Small intestine (tissue), 7 donors: ENCODE measurements at regions not wholly inside any gene's neighbourhood (a gene's known extent, or its start where the extent isn't known, plus 50 kb on each side); places are given as distances from the start of the nearest gene placed in this dataset.
"Not testable (repeated sequence)": the region's sequence is repeated elsewhere in the genome, so short reads cannot be mapped to it uniquely, and the experiment has no call there.

Source experiments
- DNase-seq, 2 donors: peaks; one replicate each; pipeline versions ENCODE4 v3.0.0 to v3.0.0-alpha.2; 2013
- FAIRE-seq: peaks from 2 replicates; lab custom pipeline; 2012; peaks lifted over from hg19 to GRCh38; lab: Jason Lieb, UNC
- H3K27ac ChIP-seq, 3 donors: one replicate each; pipeline ENCODE4 v1.5.1; 2013; ENCODE audit warnings: low read length in 2 of 3, mild to moderate bottlenecking in 2 of 3, control low read depth in 1 of 3, inconsistent platforms in 1 of 3, low read depth in 1 of 3, moderate library complexity in 1 of 3
- H3K27me3 ChIP-seq, 3 donors: one replicate each; pipeline ENCODE4 v1.6.1; 2013; ENCODE audit warnings: low read length in 3 of 3, inconsistent platforms in 1 of 3; ENCODE audit not compliant: control insufficient read depth in 3 of 3, insufficient read depth in 3 of 3
- H3K36me3 ChIP-seq, 3 donors: one replicate each; pipeline ENCODE4 v1.6.1; 2013; ENCODE audit warnings: low read length in 3 of 3, inconsistent platforms in 1 of 3, low read depth in 1 of 3, mild to moderate bottlenecking in 1 of 3, moderate library complexity in 1 of 3; ENCODE audit not compliant: control insufficient read depth in 3 of 3, insufficient read depth in 2 of 3
- H3K4me1 ChIP-seq, 3 donors: one replicate each; pipeline ENCODE4 v1.6.1; 2013; ENCODE audit warnings: low read length in 2 of 3, inconsistent platforms in 1 of 3, low read depth in 1 of 3, mild to moderate bottlenecking in 1 of 3, moderate library complexity in 1 of 3; ENCODE audit not compliant: control insufficient read depth in 3 of 3, insufficient read depth in 2 of 3
- H3K4me3 ChIP-seq, 3 donors: one replicate each; pipeline ENCODE4 v1.5.1; 2013; ENCODE audit warnings: low read length in 3 of 3, control low read depth in 1 of 3, inconsistent platforms in 1 of 3, low read depth in 1 of 3, mild to moderate bottlenecking in 1 of 3, moderate library complexity in 1 of 3
- H3K9me3 ChIP-seq, 2 donors: one replicate each; pipeline ENCODE4 v1.6.1; 2013; ENCODE audit warnings: low read depth in 1 of 2, low read length in 1 of 2; ENCODE audit not compliant: control insufficient read depth in 2 of 2, insufficient read depth in 1 of 2
- WGBS, 3 donors: extraction: QIAGEN DNeasy Blood & Tissue Kit; methylation state at CpG; one replicate each; pipeline ENCODE4 v1.1.7; 2013; 5-methylcytosine and 5-hydroxymethylcytosine counted together
- donor health status: healthy with polysubstance abuse.
- donor health status: control.
- donor health status: control.
- donor health status: Bipolar disorder and iron deficiency.
- donor health status: healthy.

DNA sequence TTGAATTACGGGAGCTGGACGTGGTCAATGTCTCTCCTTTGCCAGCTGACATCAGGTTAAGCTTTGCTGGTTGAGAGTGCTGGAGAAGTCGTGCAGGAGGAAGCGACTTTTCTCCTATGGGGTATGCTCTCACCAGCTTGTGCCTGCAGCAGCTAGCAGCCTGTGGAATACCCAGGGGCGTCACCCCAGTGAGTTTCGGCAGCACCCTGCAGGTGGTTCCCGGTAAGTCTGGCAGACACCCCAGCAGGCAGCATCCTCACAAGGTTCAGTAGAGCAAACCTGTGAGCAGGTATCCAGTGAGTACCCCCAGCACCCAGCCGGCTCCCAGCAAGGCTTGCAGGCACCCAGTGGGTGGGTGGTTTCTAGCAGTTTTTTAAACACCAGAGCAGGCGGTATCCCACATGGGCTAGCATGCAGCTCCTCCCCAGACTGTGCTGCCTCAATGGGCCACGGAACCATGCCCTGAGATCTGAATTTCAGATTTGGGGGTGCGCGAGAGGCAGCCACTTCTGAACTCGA lies 74.8 kb upstream of the SVIL start:
- H3K4me3 ChIP-seq = no peak overlapping the region
- peaks cover 0 to 4% (median 0%) of the 10 kb centered on the region in 3 donors for H3K4me1 ChIP-seq
- peaks cover 0 to 2% of the 10 kb centered on the region in 2 donors for H3K9me3 ChIP-seq
- H3K27ac ChIP-seq = no peak overlapping the region
- no peak for DNase-seq
- H3K27me3 ChIP-seq = no peaks in the 10 kb centered on the region
- 91 to 93% (median 91%) methylated on average over 13 of the region's 13 CpGs for WGBS, 3 donors
- H3K36me3 ChIP-seq = peaks cover 0 to 3% (median 0%) of the 10 kb centered on the region in 3 donors
- no peak for FAIRE-seq

DNA sequence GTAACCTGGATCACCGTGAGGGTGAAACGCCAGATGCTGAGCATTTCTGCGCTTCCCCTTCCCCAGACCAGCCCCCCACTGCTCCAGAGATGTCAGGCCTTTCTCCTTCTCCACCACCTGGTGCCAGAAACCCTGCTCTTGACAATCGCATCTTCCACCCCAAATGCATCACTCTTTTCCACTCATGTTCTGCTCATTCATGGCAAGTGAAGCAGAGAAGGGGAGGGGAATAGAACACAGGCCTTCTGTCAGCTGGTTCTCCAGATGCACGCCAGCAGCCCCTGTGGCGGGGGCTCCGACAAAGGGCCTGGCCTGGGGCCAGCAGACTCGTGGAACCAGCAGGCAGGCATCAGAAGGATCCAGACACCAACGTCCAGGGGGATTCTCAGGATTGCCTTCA lies 68.5 kb upstream of the SVIL start:
- no peak overlapping the region for H3K27ac ChIP-seq
- H3K9me3 ChIP-seq = no peaks in the 10 kb centered on the region
- DNase-seq (no peak), FAIRE-seq (no peak)
- no peaks in the 10 kb centered on the region for H3K27me3 ChIP-seq
- H3K36me3 ChIP-seq = no peaks in the 10 kb centered on the region
- WGBS, 3 donors = 63 to 78% (median 75%) methylated on average over 9 of the region's 9 CpGs
- H3K4me3 ChIP-seq = no peak overlapping the region
- H3K4me1 ChIP-seq = no peaks in the 10 kb centered on the region

DNA sequence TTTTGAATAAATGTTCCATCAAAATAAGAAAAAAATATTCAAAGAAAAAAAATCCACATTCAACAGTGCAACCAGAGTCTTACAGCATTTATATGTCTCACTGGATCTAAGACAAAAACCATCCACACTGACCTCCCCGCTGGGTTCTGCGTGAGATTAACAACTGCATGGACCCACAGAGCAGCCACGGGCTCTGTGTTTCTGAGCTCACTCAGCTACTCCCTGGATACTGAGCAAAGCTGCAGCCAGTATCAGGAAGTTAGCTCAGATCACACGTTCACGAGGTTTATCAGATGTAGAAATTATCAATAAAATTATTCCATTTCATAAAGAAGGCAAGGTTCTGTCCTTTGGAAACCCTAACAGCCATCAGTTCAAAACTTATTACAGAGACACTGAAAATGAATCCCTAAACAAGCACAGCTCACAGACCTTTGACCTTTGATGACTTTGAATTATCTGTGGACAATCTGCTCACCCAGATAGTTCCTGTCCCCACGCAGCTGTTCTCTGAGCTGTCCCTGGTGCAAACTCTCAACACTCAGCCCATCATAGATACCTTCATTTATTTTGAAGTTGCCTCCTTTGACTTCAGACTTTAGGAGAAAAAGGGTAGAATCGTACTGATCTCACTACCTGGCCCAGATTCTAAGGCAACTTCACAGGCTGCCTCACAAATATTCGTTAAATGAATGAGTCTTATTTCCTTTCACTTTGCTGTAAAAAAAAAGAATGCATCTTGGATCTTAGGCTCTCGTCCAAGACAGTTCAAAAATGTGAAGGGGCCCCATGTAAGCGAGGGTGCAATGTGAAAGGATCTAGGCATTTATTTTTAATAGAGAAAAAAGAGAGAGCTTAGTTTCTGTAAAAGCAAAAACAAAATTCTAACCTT lies 67.7 kb upstream of the SVIL start:
- Histone ChIP-seq H3K36me3 (no peaks in the 10 kb centered on the region), H3K4me3 (no peak overlapping the region), H3K9me3 (no peaks in the 10 kb centered on the region), H3K27ac (no peak overlapping the region), H3K27me3 (no peaks in the 10 kb centered on the region), H3K4me1 (no peaks in the 10 kb centered on the region)
- 33 to 38% (median 37%) methylated on average over 10 of the region's 10 CpGs for WGBS, 3 donors
- no peak for FAIRE-seq
- DNase-seq = no peak

DNA sequence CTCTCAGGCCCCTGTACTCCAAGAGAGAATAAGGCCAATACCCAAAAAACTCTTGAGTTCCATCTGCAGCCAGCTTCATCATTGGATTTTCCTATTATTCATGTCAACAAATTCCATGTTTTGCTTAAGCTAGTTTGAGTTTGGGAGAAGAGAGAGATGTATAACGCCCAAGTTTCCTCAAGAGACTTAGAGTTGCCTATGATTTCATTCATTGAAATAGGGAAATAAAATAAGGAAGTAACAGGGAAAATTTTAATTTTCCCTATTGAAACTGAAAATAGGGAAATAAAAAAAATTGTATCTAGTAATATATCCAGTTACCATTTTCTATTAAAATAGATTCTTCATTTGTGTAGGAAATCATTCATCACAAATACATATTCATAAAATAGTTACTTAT lies 66.5 kb upstream of the SVIL start:
- 76 to 96% (median 89%) methylated on average over 1 of the region's 1 CpG for WGBS, 3 donors
- no peaks in the 10 kb centered on the region for H3K27me3 ChIP-seq
- H3K4me3 ChIP-seq = no peak overlapping the region
- no peaks in the 10 kb centered on the region for H3K9me3 ChIP-seq
- no peaks in the 10 kb centered on the region for H3K4me1 ChIP-seq
- DNase-seq (no peak), FAIRE-seq (no peak)
- no peak overlapping the region for H3K27ac ChIP-seq
- H3K36me3 ChIP-seq = no peaks in the 10 kb centered on the region

DNA sequence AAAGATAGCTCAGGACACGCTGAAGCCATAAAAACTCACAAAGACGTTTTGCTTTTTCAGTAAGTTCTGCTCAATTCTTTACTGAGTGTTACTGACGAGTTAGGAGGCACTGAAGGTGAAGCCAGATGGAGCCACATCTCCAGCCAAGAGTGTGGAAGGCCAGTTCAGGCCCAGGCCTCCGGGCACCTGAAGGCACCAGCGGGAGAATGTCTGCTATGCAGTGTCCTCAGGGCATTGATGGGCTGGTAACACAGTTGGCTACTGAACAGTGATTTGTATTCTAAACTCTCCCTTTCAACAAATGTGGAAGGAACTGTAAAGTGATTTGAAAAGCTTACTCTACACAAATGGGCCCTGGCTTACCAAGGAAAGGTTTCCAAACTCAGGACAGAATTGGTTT lies 64.8 kb upstream of the SVIL start:
- DNase-seq (no peak), FAIRE-seq (no peak)
- Histone ChIP-seq H3K36me3 (no peaks in the 10 kb centered on the region), H3K4me3 (no peak overlapping the region), H3K27ac (no peak overlapping the region), H3K27me3 (no peaks in the 10 kb centered on the region), H3K9me3 (no peaks in the 10 kb centered on the region), H3K4me1 (no peaks in the 10 kb centered on the region)
- WGBS, 3 donors = 73 to 90% (median 75%) methylated on average over 5 of the region's 5 CpGs

DNA sequence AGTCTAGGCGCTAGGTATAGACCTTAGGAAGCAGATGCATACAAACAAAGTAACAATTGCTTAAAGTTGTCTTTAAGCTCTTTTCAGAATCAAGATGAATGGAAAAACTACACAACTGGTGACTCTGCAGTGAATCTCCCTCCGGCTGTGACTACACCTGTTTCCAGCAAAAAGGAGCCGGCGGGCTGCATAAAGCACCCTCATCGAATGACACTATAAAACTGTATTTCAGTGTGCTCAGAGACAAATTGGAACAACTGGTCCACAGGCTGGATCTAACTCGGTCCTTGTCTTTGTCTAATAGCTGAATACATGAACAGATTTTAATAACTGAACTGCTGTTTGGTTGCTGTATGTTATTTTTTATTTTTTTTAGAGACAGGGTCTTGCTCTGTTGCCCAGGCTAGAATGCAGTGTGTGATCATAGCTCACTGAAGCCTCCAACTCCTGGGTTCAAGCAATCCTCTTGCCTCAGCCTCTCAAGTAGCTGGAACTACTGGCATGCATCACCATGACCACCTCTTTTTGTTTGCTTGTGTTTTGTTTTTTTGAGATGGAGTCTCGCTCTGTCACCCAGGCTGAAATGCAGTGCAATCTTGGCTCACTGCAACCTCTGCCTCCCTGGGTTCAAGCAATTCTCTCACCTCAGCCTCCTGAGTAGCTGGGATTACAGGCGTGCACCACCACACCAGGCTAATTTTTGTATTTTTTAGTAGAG lies 64.2 kb upstream of the SVIL start:
- WGBS, 3 donors = 92 to 95% (median 93%) methylated on average over 8 of the region's 8 CpGs

DNA sequence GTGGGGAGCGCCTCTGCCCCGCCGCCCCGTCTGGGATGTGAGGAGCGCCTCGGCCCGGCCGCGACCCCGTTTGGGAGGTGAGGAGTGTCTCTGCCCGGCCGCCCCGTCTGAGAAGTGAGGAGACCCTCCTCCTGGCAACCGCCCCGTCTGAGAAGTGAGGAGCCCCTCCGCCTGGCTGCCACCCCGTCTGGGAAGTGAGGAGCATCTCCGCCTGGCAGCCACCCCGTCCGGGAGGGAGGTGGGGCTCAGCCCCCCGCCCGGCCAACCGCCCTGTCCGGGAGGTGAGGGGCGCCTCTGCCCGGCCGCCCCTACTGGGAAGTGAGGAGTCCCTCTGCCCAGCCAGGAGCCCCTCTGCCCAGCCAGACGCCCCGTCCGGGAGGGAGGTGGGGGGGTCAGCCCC lies 61.8 kb upstream of the SVIL start:
- not testable (repeated sequence) for FAIRE-seq, H3K36me3 ChIP-seq, H3K9me3 ChIP-seq, H3K27me3 ChIP-seq, H3K4me1 ChIP-seq, DNase-seq, H3K27ac ChIP-seq, H3K4me3 ChIP-seq
- 95 to 98% (median 98%) methylated on average over 17 to 30 of the region's 30 CpGs for WGBS, 3 donors

More for the DNA sequence above, 64.2 kb upstream of the SVIL start:
- FAIRE-seq (no peak), DNase-seq (no peak)
- no peak overlapping the region for H3K27ac ChIP-seq
- H3K4me3 ChIP-seq = no peak overlapping the region
- no peaks in the 10 kb centered on the region for H3K4me1 ChIP-seq
- H3K36me3 ChIP-seq = no peaks in the 10 kb centered on the region
- no peaks in the 10 kb centered on the region for H3K9me3 ChIP-seq
- H3K27me3 ChIP-seq = no peaks in the 10 kb centered on the region

DNA sequence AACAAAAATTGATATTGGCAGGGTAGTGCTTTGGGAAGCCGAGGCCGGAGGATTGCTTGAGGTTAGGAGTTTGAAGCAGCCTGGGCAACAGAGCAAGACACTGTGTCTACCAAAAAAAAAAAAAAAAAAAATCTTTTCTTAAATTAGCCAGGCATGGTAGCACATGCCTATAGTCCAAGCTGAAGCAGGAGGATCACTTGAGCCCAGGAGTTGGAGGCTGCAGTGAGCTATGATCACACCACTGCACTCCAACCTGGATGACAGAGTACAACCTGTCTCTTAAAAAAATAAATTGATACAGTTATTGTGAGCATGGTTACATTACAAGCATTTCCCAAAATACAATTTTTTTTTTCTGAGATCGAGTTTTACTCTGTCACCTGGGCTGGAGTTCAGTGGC lies 59.4 kb upstream of the SVIL start:
- WGBS, 3 donors = 94% methylated on average over 3 of the region's 3 CpGs
- H3K36me3 ChIP-seq = no peaks in the 10 kb centered on the region
- no peak for FAIRE-seq

More for the DNA sequence above, 59.4 kb upstream of the SVIL start:
- H3K4me1 ChIP-seq = peaks cover 0 to 3% (median 0%) of the 10 kb centered on the region in 3 donors
- H3K27ac ChIP-seq = no peak overlapping the region
- H3K9me3 ChIP-seq = no peaks in the 10 kb centered on the region
- DNase-seq = no peak
- H3K27me3 ChIP-seq = no peaks in the 10 kb centered on the region
- H3K4me3 ChIP-seq = no peak overlapping the region
